ENCODE measurements at regions not wholly inside any gene's neighbourhood (a gene's known extent, or its start where the extent isn't known, plus 50 kb on each side); places are given as distances from the start of the nearest gene placed in this dataset.
"Not testable (repeated sequence)": the region's sequence is repeated elsewhere in the genome, so short reads cannot be mapped to it uniquely, and the experiment has no call there.

DNA sequence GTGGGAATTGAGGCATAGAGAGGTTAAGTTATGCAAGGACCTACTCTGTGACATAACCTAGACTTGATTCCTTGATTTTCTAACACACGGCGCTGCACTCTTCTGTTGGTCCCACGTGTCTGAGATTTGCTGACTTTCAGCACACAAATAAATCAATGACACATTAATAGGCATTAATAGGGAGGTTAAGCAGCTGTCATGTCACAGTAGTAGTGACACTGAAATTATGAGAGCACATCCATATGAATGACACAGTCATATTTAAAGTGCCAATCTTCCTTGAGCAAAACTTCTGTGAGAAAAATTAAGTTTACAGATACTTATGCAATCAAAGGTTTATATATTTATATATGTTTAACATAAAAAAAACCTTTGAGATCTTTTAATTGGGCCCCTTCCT is 805.4 kb upstream of the SORCS1 start:
- H3K27me3 Mint-ChIP-seq = no peaks in the 10 kb centered on the region
- no peak for TF ChIP-seq CTCF (IDR thresholded peaks at IDR 0.05)
- POLR2A ChIA-PET = no interaction called here
- no peaks in the 10 kb centered on the region for H3K4me1 Mint-ChIP-seq
- intact Hi-C loops (cut with micrococcal nuclease) = no loop called here
- no peak overlapping the region for H3K4me3 Mint-ChIP-seq
- no peaks in the 10 kb centered on the region for H3K36me3 Mint-ChIP-seq (ENCODE audit: low read depth)
- H3K9me3 Mint-ChIP-seq = peaks cover 5% of the 10 kb centered on the region
- no peak overlapping the region for H3K27ac Mint-ChIP-seq
- ATAC-seq (ENCODE audit: low read depth) (no peak), DNase-seq (no peak)
- CTCF ChIA-PET = no interaction called here

DNA sequence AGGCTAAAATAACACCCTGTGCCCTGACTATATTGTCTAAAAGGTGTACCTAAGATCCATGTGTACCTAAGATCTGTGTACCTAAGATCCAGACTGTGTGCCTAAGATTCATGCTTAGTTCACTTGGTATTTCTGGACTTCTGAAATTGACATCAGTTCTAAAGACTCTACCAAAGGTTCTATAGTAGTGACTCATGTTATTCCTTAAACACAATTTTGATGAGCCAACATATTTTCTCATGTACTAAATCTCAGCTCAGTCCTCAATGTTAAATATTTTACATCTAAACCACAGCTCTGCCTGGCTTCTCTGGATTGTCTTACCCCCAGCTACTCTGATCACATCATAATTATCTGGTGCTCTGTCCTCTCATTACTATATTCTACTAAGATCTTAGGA is 802.3 kb upstream of the SORCS1 start:
- TF ChIP-seq CTCF (IDR thresholded peaks at IDR 0.05) = no peak
- Mint-ChIP-seq H3K27me3 (no peaks in the 10 kb centered on the region), H3K9me3 (peaks cover 2% of the 10 kb centered on the region), H3K4me1 (no peaks in the 10 kb centered on the region), H3K4me3 (no peak overlapping the region), H3K36me3 (ENCODE audit: low read depth) (no peaks in the 10 kb centered on the region), H3K27ac (no peak overlapping the region)
- CTCF ChIA-PET = no interaction called here
- no peak for ATAC-seq (ENCODE audit: low read depth)
- DNase-seq = no peak
- POLR2A ChIA-PET = no interaction called here
- intact Hi-C loops (cut with micrococcal nuclease) = no loop called here

DNA sequence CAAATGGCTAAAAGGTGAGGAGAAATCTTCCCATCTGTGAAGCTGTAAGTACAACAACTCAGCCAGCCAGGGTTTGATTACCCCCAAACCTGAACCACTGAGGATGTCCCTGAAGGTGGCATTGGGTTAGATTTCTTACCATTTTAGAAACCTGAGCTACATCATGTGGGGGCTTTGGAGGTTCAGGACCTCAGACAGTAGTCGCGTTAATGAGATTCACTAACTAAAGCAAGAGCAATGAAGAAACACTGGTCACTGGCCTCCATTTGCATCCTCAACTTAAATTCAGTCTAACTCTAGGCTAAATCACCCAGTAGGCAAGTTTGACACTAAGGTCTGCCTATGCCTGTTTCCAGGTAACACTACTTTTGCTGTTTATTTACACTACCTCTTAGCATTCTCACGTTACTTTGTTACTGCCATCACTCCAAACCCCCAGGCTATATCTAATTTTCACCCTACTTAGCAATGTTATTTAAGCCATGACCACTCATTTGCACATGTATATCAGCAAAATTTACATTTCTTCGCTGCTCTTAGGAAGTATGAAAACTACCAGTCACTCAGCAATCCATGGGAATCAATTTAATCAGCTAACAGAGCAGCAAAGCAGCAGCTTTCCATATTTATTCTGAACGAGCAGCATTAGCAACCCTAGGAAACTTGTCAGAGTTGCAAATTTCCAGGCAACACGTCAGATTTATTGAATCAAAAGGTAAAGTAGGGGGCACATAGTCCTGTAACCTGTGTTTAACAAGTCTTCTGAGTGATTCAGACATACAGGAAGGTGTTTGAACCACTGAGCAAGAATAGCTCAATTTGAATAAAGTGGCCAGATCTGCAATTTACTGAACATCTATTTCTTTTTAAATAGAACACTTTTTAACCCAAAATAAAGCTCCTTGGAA is 788.4 kb upstream of the SORCS1 start:
- intact Hi-C loops (cut with micrococcal nuclease) = no loop called here
- Mint-ChIP-seq H3K4me3 (no peak overlapping the region), H3K27ac (no peak overlapping the region), H3K9me3 (peaks cover 2% of the 10 kb centered on the region), H3K36me3 (ENCODE audit: low read depth) (no peaks in the 10 kb centered on the region), H3K27me3 (no peaks in the 10 kb centered on the region), H3K4me1 (no peaks in the 10 kb centered on the region)
- DNase-seq (no peak), ATAC-seq (ENCODE audit: low read depth) (no peak)
- ChIA-PET CTCF (no interaction called here), POLR2A (no interaction called here)
- no peak for TF ChIP-seq CTCF (IDR thresholded peaks at IDR 0.05)

DNA sequence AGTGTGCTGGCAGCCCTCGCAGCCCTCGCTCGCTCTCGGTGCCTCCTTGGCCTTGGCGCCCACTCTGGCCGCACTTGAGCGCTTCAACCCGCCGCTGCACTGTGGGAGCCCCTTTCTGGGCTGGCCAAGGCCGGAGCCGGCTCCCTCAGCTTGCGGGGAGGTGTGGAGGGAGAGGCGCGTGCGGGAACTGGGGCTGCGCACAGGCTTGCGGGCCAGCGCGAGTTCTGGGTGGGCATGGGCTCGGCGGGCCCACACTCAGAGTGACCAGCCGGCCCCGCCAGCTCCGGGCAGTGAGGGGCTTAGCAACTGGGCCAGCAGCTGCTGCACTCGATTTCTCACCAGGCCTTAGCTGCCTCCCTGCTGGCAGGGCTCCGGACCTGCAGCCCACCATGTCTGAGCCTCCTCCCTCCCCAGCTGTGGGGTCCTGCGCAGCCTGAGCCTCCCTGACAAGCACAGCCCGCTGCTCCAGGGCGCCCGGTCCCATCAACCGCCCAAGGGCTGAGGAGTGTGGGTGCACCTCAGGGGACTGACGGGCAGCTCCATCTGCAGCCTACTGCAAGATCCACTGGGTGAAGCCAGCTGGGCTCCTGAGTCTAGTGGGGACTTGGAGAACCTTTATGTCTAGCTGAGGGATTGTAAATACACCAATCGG is 786.0 kb upstream of the SORCS1 start:
- H3K27ac Mint-ChIP-seq; H3K36me3 Mint-ChIP-seq (ENCODE audit: low read depth); ATAC-seq (ENCODE audit: low read depth); CTCF ChIA-PET; H3K9me3 Mint-ChIP-seq; H3K4me1 Mint-ChIP-seq; intact Hi-C loops (cut with micrococcal nuclease); POLR2A ChIA-PET; H3K27me3 Mint-ChIP-seq; H3K4me3 Mint-ChIP-seq; DNase-seq: not testable (repeated sequence)

- H3K27me3 Mint-ChIP-seq = no peaks in the 10 kb centered on the region
- no peak overlapping the region for H3K4me3 Mint-ChIP-seq
- DNase-seq (no peak), ATAC-seq (ENCODE audit: low read depth) (no peak)
- CTCF ChIA-PET = no interaction called here
- intact Hi-C loops (cut with micrococcal nuclease) = no loop called here
- H3K36me3 Mint-ChIP-seq (ENCODE audit: low read depth) = no peaks in the 10 kb centered on the region
- no peak for TF ChIP-seq CTCF (IDR thresholded peaks at IDR 0.05)
- H3K4me1 Mint-ChIP-seq = no peaks in the 10 kb centered on the region
- POLR2A ChIA-PET = no interaction called here
- H3K9me3 Mint-ChIP-seq = peaks cover 6% of the 10 kb centered on the region
- H3K27ac Mint-ChIP-seq = no peak overlapping the region
Observed at GRCh38 chr10:107942826-107943225, 778.3 kb upstream of the SORCS1 start.
